OCI-LY3 (cell line): ENCODE measurements at regions not wholly inside any gene's neighbourhood (a gene's known extent, or its start where the extent isn't known, plus 50 kb on each side); places are given as distances from the start of the nearest gene placed in this dataset.

Source experiments
- EZH2phosphoT487 ChIP-seq: fragments of 200-600 bp; shearing (Covaris generic); IDR thresholded peaks from 2 replicates; pipeline ENCODE4 v1.6.1; 2018; ENCODE audit warnings: antibody characterized with exemption, mixed run types, low read depth
- TF ChIP-seq, protein P1 (sequence below): fragments of 200-600, 300-600 bp; sonication (generic); IDR thresholded peaks from 2 replicates; pipeline ENCODE4 v1.5.1; 2014; ENCODE audit warnings: antibody characterized with exemption, low read length, low read depth

DNA sequence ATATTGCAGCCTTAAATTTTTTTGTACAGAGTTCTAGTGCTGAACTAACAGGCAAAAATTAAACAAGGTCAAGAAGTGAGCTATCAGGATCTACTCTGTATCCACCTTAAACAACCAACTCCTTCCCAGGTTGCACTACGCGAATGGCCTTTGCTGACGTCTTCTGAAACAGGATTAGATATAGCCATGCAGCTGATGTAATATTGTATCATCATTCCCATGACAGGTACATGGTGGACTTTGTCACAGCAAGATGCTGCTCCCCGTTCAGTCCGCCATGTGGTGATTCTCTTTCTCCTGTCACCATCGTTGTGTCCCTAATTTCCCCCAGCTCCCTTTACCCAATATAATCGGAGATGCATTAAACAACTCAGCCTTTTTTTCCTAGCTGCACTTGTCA lies 328.9 kb downstream of the DEPDC1B start:
- TF ChIP-seq, protein P1, sequence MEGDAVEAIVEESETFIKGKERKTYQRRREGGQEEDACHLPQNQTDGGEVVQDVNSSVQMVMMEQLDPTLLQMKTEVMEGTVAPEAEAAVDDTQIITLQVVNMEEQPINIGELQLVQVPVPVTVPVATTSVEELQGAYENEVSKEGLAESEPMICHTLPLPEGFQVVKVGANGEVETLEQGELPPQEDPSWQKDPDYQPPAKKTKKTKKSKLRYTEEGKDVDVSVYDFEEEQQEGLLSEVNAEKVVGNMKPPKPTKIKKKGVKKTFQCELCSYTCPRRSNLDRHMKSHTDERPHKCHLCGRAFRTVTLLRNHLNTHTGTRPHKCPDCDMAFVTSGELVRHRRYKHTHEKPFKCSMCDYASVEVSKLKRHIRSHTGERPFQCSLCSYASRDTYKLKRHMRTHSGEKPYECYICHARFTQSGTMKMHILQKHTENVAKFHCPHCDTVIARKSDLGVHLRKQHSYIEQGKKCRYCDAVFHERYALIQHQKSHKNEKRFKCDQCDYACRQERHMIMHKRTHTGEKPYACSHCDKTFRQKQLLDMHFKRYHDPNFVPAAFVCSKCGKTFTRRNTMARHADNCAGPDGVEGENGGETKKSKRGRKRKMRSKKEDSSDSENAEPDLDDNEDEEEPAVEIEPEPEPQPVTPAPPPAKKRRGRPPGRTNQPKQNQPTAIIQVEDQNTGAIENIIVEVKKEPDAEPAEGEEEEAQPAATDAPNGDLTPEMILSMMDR = no peak
- TF ChIP-seq EZH2phosphoT487 = no peak
